ENCODE measurements at regions not wholly inside any gene's neighbourhood (a gene's known extent, or its start where the extent isn't known, plus 50 kb on each side); places are given as distances from the start of the nearest gene placed in this dataset.

DNA sequence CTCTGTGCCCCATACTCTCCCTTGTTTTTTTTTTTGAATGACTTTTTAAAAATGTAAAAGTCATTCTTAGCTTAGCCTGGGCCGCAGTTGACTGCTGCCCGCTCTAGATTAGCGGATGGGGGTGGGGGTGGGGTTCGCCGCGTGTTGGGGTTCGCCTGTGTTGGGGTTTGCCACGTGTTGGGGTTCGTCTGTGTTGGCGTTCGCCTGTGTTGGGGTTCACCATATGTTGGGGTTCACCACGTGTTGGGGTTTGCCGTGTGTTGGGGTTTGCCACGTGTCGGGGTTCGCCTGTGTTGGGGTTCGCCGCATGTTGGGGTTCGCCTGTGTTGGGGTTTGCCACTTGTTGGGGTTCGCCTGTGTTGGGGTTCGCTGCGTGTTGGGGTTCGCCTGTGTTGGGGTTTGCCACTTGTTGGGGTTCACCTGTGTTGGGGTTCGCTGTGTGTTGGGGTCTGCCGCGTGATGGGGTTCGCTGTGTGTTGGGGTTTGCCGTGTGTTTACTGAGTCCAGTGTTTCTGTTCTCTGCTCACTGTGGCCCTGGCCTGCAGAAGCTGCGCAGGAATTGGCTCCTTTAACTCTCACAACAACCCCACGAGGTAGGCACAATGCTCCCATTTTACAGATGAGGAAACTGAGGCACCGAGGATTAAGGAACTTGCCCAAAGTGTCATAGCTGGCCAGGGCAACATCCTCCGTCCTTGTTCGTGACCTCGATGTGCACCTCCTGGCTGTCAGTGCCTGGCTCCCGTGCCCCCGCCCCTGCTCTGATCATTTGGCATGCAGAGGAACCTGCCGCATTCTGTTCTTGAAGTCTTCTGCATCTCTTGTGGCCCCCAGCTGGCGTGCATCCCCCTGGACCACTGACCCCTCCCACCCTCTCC lies 96.6 kb upstream of the CIBAR2 start:
- peaks cover 0 to 2% (median 0%) of the 10 kb centered on the region in 5 donors for H3K36me3 ChIP-seq (ENCODE audit: control insufficient read depth in 5 of 5, insufficient read depth in 5 of 5, low read length in 5 of 5)
- no peaks in the 10 kb centered on the region for H3K9me3 ChIP-seq (ENCODE audit: control insufficient read depth in 5 of 5, low read length in 5 of 5)
- H3K27ac ChIP-seq (ENCODE audit: low read depth, low read length), result no peak overlapping the region
- H3K4me1 ChIP-seq (ENCODE audit: control insufficient read depth in 5 of 5, insufficient read depth in 5 of 5, low read length in 5 of 5), result peaks cover 9 to 93% (median 73%) of the 10 kb centered on the region in 5 donors
- H3K9ac ChIP-seq (ENCODE audit: low read length in 5 of 5), result no peak overlapping the region
- H3K27me3 ChIP-seq (ENCODE audit: control insufficient read depth in 5 of 5, insufficient read depth in 4 of 5, low read length in 5 of 5), result no peaks in the 10 kb centered on the region
- no peak overlapping the region for H3K4me3 ChIP-seq (ENCODE audit: low read depth in 1 of 5, low read length in 5 of 5)

DNA sequence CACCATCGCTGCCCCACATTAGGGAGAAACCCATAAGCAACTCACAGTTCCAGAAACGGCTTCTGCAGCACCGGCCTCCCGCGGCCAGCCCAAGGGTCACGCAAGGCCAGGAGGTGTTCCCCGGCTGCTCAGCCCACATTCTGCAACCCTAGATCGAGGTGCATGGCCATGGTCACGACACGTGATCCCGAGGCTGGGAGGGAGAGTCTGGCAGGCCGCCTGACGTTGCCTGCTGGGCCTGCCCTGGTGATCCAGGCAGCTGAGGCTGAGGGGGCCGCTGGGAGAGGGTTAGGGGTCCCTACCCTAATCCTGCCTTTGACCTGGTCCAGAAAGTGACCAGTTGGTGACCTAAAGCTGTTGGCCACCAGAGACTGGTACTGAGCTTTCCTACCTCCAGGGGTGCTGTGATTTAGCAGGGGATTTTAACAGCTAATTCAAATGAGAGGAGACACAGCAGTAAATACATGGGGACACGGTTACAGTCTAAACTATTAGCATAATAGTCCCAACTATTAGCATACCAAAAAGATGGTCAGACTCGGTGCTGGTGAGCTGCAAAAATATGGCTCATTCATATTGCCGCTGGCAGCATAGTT lies 97.4 kb upstream of the CIBAR2 start:
- Histone ChIP-seq H3K27ac (ENCODE audit: low read depth, low read length) (no peak overlapping the region), H3K36me3 (ENCODE audit: control insufficient read depth in 5 of 5, insufficient read depth in 5 of 5, low read length in 5 of 5) (peaks cover 0 to 2% (median 0%) of the 10 kb centered on the region in 5 donors), H3K9ac (ENCODE audit: low read length in 5 of 5) (no peak overlapping the region), H3K27me3 (ENCODE audit: control insufficient read depth in 5 of 5, insufficient read depth in 4 of 5, low read length in 5 of 5) (no peaks in the 10 kb centered on the region), H3K9me3 (ENCODE audit: control insufficient read depth in 5 of 5, low read length in 5 of 5) (no peaks in the 10 kb centered on the region), H3K4me3 (ENCODE audit: low read depth in 1 of 5, low read length in 5 of 5) (no peak overlapping the region), H3K4me1 (ENCODE audit: control insufficient read depth in 5 of 5, insufficient read depth in 5 of 5, low read length in 5 of 5) (peaks cover 9 to 89% (median 66%) of the 10 kb centered on the region in 5 donors)

DNA sequence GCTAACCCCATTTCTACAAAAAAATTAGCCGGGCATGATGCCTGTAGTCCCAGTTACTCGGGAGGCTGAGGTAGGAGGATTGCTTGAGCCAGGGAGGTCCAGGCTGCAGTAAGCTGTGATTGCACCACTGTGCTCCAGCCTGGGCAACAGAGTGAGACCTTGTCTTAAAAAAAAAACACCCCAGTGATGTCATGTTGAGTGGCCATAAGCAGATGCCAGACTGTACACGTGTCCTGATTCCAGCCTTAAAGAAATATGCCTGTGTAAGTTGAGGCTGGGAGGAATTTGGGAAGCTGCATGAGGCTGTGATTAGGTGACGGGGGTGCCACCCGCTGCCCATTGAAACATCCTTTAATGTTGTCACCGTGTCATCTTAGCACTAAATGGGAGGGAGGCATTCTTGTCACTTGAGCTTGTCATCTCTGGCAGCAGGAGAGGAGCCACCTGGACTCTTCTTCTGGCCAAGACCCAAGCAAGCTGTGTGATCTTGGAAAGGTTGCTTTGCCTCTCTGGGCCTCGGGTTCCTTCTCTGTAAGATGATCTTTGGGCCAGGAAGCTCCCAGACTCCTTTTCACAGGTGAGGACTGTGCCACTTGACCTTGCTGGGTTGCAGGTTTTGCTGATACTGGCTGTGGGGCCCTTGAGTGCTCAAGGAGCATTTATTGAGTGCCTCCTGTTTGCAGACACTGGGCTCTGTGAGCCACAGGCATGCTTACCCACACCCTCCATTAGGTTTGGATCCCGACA lies 98.3 kb upstream of the CIBAR2 start:
- Histone ChIP-seq H3K9ac (ENCODE audit: low read length in 5 of 5) (no peak overlapping the region), H3K4me3 (ENCODE audit: low read depth in 1 of 5, low read length in 5 of 5) (no peak overlapping the region), H3K36me3 (ENCODE audit: control insufficient read depth in 5 of 5, insufficient read depth in 5 of 5, low read length in 5 of 5) (peaks cover 0 to 2% (median 0%) of the 10 kb centered on the region in 5 donors), H3K9me3 (ENCODE audit: control insufficient read depth in 5 of 5, low read length in 5 of 5) (no peaks in the 10 kb centered on the region), H3K4me1 (ENCODE audit: control insufficient read depth in 5 of 5, insufficient read depth in 5 of 5, low read length in 5 of 5) (peaks cover 9 to 85% (median 62%) of the 10 kb centered on the region in 5 donors), H3K27ac (ENCODE audit: low read depth, low read length) (peak overlapping the region; percentile 6), H3K27me3 (ENCODE audit: control insufficient read depth in 5 of 5, insufficient read depth in 4 of 5, low read length in 5 of 5) (no peaks in the 10 kb centered on the region)

DNA sequence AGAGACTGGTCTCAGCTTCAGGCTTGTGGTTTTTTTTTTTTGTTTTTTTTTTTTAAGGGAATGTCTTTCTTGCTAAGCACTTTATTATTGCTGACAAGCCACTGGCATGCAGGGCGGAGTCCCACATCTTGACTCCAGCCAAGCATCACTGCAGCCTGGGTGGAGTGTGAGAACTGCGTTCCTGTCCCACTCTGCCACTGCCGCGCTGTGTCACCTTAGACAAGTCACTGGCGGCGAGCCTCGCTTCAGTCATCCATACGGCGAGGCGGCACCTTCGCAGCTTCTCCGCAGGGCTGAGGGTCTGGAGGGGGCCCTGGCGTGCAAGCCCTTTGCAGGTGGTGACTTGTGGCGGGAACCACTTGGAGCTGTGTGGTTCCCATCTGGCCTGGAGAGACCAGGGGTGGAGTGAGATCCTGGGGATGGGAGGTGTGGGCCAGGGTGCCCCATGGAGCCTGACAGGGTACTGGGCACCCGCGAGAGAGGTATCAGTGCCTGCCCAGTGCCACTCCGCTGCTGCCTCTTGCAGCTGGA lies 99.1 kb upstream of the CIBAR2 start:
- Histone ChIP-seq H3K9ac (ENCODE audit: low read length in 5 of 5) (no peak overlapping the region), H3K36me3 (ENCODE audit: control insufficient read depth in 5 of 5, insufficient read depth in 5 of 5, low read length in 5 of 5) (peaks cover 0 to 2% (median 0%) of the 10 kb centered on the region in 5 donors), H3K9me3 (ENCODE audit: control insufficient read depth in 5 of 5, low read length in 5 of 5) (no peaks in the 10 kb centered on the region), H3K27ac (ENCODE audit: low read depth, low read length) (peak overlapping the region; percentile 6), H3K4me1 (ENCODE audit: control insufficient read depth in 5 of 5, insufficient read depth in 5 of 5, low read length in 5 of 5) (peaks cover 9 to 77% (median 54%) of the 10 kb centered on the region in 5 donors), H3K4me3 (ENCODE audit: low read depth in 1 of 5, low read length in 5 of 5) (no peak overlapping the region), H3K27me3 (ENCODE audit: control insufficient read depth in 5 of 5, insufficient read depth in 4 of 5, low read length in 5 of 5) (no peaks in the 10 kb centered on the region)

DNA sequence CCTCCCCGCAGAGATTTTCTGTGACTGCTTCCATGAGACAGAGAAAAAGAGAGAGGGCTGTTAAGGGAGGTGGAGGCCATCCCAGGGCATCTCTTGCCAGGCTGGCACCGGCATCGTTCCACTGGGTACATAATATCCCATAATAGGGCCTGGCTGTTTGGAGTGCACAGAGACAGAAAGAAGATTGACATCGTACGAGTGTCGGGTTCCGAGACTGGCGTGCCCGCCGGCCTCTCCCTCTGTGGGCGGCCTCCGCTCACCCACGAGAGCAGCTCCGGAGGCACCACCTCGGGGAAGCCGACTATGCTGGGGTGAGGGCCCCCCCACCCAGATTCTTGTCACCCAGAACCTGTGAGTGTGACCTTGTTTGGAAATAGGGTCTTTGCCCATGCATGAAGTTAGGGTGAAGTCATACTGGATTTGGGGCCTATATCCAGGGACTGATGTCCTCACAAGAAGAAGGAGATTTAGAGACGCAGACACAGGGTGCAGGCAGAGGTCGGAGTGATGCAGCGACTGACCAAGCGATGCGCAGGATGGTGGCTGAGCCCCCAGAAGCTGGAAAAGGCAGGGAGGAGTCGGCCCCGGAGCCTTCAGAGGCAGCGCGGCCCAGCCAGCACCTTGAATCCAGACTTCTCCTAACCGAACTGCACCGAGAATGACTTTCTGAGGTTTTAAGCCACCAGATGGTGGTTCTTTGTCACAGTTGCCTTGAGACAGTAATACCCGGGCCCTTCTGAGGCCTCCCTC lies 101.8 kb upstream of the CIBAR2 start:
- no peak overlapping the region for H3K4me3 ChIP-seq (ENCODE audit: low read depth in 1 of 5, low read length in 5 of 5)
- H3K27ac ChIP-seq (ENCODE audit: low read depth, low read length), result no peak overlapping the region
- peaks cover 7 to 54% (median 40%) of the 10 kb centered on the region in 5 donors for H3K4me1 ChIP-seq (ENCODE audit: control insufficient read depth in 5 of 5, insufficient read depth in 5 of 5, low read length in 5 of 5)

DNA sequence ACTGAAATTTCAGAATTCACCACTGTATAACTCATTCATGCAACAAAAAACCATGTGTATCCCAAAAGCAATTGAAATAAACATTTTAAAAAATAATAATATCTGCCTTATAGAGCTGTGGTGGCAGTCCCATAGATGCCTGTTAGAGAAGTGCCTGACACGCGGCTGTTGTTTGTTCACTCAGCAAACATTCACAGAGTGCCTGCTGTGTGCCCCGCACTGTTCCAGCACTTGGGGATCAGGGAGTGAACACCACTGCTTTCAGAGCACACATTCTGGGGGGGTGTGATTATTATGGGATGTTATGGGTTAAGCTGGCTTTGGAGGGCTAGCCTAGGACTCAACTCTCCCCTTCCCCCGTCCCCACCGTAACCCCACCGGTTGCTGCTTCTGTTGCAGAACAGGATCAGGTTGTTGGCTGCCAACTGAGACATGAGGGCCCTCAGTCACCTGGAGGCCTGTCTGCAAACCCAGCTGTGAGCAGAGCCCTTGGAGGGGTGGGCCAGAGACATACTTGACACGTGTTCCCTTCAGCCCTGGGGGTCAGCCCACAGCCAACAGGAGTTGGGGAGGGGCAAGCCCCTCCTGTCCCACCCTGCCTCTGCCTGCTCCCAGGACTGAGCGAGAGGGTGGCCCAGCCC lies 103.3 kb upstream of the CIBAR2 start:
- H3K36me3 ChIP-seq (ENCODE audit: control insufficient read depth in 5 of 5, insufficient read depth in 5 of 5, low read length in 5 of 5), result no peaks in the 10 kb centered on the region
- peaks cover 9 to 54% (median 40%) of the 10 kb centered on the region in 5 donors for H3K4me1 ChIP-seq (ENCODE audit: control insufficient read depth in 5 of 5, insufficient read depth in 5 of 5, low read length in 5 of 5)
- no peaks in the 10 kb centered on the region for H3K27me3 ChIP-seq (ENCODE audit: control insufficient read depth in 5 of 5, insufficient read depth in 4 of 5, low read length in 5 of 5)
- H3K27ac ChIP-seq (ENCODE audit: low read depth, low read length), result no peak overlapping the region
- H3K9me3 ChIP-seq (ENCODE audit: control insufficient read depth in 5 of 5, low read length in 5 of 5), result no peaks in the 10 kb centered on the region
- no peak overlapping the region for H3K9ac ChIP-seq (ENCODE audit: low read length in 5 of 5)
- no peak overlapping the region for H3K4me3 ChIP-seq (ENCODE audit: low read depth in 1 of 5, low read length in 5 of 5)

More for the DNA sequence above, 101.8 kb upstream of the CIBAR2 start:
- no peaks in the 10 kb centered on the region for H3K9me3 ChIP-seq (ENCODE audit: control insufficient read depth in 5 of 5, low read length in 5 of 5)
- no peaks in the 10 kb centered on the region for H3K36me3 ChIP-seq (ENCODE audit: control insufficient read depth in 5 of 5, insufficient read depth in 5 of 5, low read length in 5 of 5)
- no peak overlapping the region for H3K9ac ChIP-seq (ENCODE audit: low read length in 5 of 5)
- no peaks in the 10 kb centered on the region for H3K27me3 ChIP-seq (ENCODE audit: control insufficient read depth in 5 of 5, insufficient read depth in 4 of 5, low read length in 5 of 5)

DNA sequence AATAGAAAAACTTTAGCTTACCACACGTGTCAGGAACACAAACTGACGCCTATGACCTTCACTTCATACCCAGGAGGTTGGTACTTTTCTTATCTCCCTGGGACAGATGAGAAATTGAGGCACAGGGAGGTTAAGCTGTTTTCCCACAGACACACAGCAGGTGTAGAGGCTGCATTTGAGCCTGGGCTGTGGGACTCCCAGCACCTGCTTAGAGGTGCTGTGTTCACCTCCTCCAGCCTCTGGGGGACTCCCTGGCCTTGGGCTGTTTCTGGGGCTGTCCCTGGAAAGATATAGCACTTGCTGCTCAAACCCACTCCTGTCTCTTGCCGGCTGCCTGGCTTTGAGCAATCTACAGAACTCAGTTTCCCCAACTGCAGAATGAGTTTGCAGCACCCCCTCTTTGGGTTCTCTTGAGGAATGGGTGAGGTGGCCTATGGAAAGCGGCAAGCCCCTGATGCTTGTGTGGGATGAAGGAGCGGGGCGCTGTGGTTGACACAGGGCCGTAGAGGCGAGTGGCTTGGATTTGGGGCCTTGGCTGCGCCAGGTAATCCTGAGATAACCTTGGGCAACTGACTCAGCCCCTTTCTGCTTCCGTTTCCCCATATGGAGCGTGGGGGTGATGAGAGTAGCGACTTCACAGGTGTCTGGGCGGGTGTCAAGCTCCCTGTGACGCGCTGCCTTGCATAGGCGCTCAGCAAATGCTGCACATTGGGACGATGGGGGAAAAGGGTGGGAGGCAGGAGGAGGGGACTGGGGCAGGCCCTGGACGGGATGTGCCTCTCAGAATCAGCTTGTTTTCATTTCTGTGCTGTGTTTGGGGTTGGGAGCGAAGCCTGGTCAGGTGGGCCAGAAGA lies 104.5 kb upstream of the CIBAR2 start:
- Histone ChIP-seq H3K9ac (ENCODE audit: low read length in 5 of 5) (no peak overlapping the region), H3K9me3 (ENCODE audit: control insufficient read depth in 5 of 5, low read length in 5 of 5) (no peaks in the 10 kb centered on the region), H3K27me3 (ENCODE audit: control insufficient read depth in 5 of 5, insufficient read depth in 4 of 5, low read length in 5 of 5) (no peaks in the 10 kb centered on the region), H3K4me3 (ENCODE audit: low read depth in 1 of 5, low read length in 5 of 5) (no peak overlapping the region), H3K27ac (ENCODE audit: low read depth, low read length) (no peak overlapping the region), H3K4me1 (ENCODE audit: control insufficient read depth in 5 of 5, insufficient read depth in 5 of 5, low read length in 5 of 5) (peaks cover 9 to 51% (median 29%) of the 10 kb centered on the region in 5 donors), H3K36me3 (ENCODE audit: control insufficient read depth in 5 of 5, insufficient read depth in 5 of 5, low read length in 5 of 5) (no peaks in the 10 kb centered on the region)

DNA sequence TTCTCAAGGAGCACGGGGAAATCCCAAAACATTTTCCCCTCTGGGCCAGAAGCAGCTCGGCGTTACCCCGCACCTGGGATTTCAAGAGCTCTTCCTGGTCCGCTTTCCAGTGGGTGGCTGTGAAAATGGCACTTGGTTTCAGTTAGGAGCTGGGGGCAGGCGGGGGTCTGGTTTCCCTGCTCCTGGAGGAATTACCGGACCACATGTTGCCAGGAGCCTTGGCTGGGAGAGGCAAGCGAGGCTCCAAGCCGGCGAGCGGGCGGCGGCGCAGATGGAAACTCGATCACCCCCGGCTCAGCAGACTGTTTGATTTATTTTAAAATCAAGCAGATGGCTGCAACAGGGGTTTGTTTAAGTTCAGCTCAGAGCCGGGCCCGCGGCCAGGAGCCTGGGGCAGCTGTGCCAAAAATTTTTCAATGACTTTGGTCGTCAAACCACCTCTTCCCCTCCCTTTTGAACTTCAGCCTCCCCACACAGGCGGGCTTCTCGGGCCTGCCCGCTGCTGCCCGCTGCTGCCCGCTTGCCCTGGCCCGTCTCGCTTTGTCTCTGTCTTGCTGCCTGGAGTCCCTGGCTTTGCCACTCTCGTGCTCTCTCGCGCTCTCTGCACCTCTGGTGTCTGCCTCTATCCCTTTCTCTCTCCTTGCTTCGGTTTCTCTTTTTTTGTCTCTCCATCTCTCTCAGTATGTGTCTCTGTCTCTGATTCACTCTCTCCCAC lies 108.0 kb upstream of the CIBAR2 start:
- H3K9me3 ChIP-seq (ENCODE audit: control insufficient read depth in 5 of 5, low read length in 5 of 5), result no peaks in the 10 kb centered on the region
- H3K9ac ChIP-seq (ENCODE audit: low read length in 5 of 5), result peak overlapping the region in 4 of 5 donors; percentile 11 to 62 (median 50)
- peak overlapping the region; percentile 62 for H3K27ac ChIP-seq (ENCODE audit: low read depth, low read length)
- H3K4me3 ChIP-seq (ENCODE audit: low read depth in 1 of 5, low read length in 5 of 5), result peak overlapping the region in 4 of 5 donors; percentile 22 to 52 (median 42)
- H3K36me3 ChIP-seq (ENCODE audit: control insufficient read depth in 5 of 5, insufficient read depth in 5 of 5, low read length in 5 of 5), result no peaks in the 10 kb centered on the region
- H3K4me1 ChIP-seq (ENCODE audit: control insufficient read depth in 5 of 5, insufficient read depth in 5 of 5, low read length in 5 of 5), result peaks cover 7 to 30% (median 17%) of the 10 kb centered on the region in 5 donors
- no peaks in the 10 kb centered on the region for H3K27me3 ChIP-seq (ENCODE audit: control insufficient read depth in 5 of 5, insufficient read depth in 4 of 5, low read length in 5 of 5)

Measured in subcutaneous abdominal adipose tissue (tissue), 5 donors.